Superior temporal gyrus (tissue), 1 donor: ENCODE measurements at regions not wholly inside any gene's neighbourhood (a gene's known extent, or its start where the extent isn't known, plus 50 kb on each side); places are given as distances from the start of the nearest gene placed in this dataset.

Source experiments
- DNase-seq: peaks from one replicate; pipeline ENCODE4 v3.0.0-alpha.2; 2016; ENCODE audit errors: extremely low spot score

- no peak for DNase-seq
Measured at GRCh38 chr21:38741092-38741949, 64.4 kb upstream of the ETS2 start.

DNA sequence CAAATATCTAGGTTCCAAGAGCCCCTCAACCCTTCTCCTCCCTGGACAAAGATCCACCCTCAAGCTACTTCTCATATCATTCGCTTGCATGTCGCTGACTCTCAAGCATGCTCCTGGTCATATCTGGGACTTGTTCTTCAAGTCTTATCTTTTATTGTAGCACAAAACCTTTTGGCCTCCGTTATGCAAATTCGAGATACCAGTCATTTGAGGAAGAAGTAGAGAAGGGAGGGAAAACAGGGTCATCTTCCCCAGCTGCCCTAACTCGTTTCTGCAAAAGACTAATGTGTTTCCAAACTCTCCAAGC lies 63.8 kb upstream of the ETS2 start:
- DNase-seq, result no peak

GRCh38 chr21:38742580-38743260 lies 63.0 kb upstream of the ETS2 start:
- DNase-seq, result no peak

- no peak for DNase-seq
Measured at GRCh38 chr21:38743772-38744529, 61.8 kb upstream of the ETS2 start.

GRCh38 chr21:38744861-38745260 lies 60.9 kb upstream of the ETS2 start:
- DNase-seq, result no peak

DNA sequence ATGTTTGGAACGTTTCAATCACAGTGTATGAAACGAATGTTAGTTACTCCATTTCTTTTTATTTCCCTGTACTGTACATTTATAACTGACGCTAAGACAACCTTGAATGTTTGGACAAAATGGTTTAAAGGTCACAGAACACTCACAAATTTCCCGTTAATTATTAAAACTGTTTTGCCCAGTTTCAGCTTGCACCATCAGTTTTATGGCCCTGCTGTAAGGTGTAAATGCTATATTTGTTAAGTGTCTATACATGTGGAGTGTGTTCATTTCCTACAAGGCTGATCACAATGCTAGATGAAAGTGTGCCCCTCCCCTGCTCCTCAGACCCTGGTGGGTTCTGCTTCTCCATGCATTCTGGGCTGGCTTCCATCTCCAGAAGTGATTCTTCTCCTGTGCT lies 57.9 kb upstream of the ETS2 start:
- DNase-seq, result no peak

DNA sequence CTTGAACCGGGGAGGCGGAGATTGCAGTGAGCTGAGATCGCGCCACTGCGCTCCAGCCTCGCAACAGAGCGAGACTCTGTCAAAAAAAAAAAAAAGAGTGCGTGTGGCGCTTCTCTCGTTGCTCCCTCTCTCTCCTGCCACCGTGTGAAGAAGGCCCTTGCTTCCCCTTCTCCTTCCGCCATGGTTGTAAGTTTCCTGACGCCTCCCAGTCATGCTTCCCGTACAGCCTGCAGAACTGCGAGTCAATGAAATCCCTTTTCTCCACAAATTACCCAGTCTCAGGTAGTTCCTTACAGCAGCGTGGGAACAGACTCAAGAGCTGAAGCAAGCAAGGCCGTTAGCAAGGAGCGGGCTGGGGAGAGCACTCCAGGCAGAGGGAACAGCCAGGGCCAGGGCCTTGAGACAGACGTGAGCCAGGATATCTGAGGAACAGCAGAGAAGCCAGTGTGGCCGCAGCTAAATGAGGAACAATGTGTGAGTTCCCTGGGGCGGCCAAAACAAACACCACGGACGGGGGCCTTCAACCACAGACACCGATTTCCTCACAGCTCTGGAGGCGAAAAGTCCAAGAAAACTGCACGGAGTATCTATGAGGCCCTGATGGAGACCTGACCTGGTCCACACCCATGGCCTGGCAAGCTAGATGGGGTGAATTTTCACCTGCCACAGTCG lies 54.2 kb upstream of the ETS2 start:
- DNase-seq, result no peak

DNA sequence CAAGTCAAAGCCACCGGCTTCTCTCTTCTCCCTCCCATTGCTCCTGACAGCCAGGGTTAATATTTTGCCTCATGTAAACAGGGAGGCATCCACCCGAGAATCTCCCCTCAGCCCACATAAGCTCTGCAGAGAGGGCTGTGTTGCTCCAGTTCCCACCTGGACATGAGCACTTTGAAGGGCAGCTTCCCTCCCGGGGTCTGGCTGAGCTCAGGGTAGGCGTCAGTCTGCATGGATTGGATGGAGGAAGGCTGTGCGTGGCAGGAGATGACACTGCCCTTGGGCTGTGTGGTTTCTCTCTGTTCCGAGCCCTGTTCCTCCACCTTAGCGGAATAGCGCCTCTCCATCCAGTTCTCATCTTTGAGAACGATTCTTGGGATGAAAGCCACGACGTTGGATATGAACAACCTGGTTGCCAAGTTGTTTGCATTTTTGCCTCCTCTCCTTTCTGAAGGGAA lies 53.7 kb upstream of the ETS2 start:
- no peak for DNase-seq

DNA sequence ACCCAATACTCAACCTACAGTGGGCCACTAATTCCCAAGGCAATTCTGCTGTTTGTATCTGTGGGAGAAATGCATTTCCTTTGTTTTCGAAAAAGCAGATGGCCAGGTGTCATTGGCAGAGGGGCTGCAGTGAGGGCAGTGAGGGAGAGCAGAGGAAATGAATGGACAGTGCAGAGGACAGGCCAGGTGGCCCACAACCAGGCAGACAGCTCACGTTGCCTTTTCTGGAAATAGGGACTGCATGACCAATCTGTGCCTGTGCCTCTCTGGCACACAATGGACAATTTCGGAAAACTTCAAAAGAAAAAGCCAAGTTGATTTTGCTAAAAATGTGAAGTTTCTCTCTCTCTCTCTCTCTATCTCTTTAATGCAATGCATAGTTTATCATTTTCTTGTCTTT lies 52.6 kb upstream of the ETS2 start:
- no peak for DNase-seq

DNA sequence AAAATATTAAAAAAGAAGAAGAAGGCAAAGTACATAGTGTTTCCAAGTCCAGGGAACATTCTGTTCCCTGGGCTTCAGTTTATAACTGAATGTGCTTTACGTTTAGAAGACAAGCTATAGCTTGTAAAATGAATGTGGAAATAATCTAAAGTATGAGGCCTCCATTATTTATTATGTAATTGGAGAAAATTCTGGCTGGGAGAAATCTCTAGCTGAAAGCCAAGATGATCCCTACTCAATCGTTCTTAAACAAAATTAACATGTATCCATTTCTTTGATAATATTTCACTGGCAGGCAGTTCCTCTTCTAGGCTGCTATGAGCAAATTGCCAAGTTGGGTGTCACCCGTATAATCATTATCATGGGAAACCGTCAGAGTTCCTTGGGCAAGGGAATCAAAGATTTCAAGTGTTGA lies 52.2 kb upstream of the ETS2 start:
- DNase-seq, result no peak
